IPS-20b (cell line): ENCODE measurements at regions not wholly inside any gene's neighbourhood (a gene's known extent, or its start where the extent isn't known, plus 50 kb on each side); places are given as distances from the start of the nearest gene placed in this dataset.
"Not testable (repeated sequence)": the region's sequence is repeated elsewhere in the genome, so short reads cannot be mapped to it uniquely, and the experiment has no call there.

Experiments used
- H3K27ac ChIP-seq: one replicate; pipeline ENCODE4 v1.5.1; 2013; ENCODE audit warnings: low read length
- H3K27me3 ChIP-seq: 2 replicates; pipeline ENCODE4 v1.6.1; 2013; ENCODE audit warnings: mild to moderate bottlenecking, low read length, inconsistent platforms; ENCODE audit not compliant: insufficient read depth
- H3K36me3 ChIP-seq: 2 replicates; pipeline ENCODE4 v1.6.1; 2013; ENCODE audit warnings: low read depth, mild to moderate bottlenecking, inconsistent platforms, low read length, moderate library complexity; ENCODE audit not compliant: insufficient read depth
- H3K4me1 ChIP-seq: 2 replicates; pipeline ENCODE4 v1.6.1; 2013; ENCODE audit warnings: mild to moderate bottlenecking, control low read depth, inconsistent platforms, low read length, moderate library complexity; ENCODE audit not compliant: insufficient read depth
- H3K4me3 ChIP-seq: 2 replicates; pipeline ENCODE4 v1.5.1; 2013; ENCODE audit warnings: mild to moderate bottlenecking, low read length, inconsistent platforms
- H3K9ac ChIP-seq: 2 replicates; pipeline ENCODE4 v1.6.1; 2013; ENCODE audit warnings: low read depth, mild to moderate bottlenecking, inconsistent platforms, low read length, moderate library complexity
- H3K9me3 ChIP-seq: 2 replicates; pipeline ENCODE4 v1.6.1; 2013; ENCODE audit warnings: mild to moderate bottlenecking, low read depth, low read length, inconsistent platforms; ENCODE audit not compliant: insufficient read depth

DNA sequence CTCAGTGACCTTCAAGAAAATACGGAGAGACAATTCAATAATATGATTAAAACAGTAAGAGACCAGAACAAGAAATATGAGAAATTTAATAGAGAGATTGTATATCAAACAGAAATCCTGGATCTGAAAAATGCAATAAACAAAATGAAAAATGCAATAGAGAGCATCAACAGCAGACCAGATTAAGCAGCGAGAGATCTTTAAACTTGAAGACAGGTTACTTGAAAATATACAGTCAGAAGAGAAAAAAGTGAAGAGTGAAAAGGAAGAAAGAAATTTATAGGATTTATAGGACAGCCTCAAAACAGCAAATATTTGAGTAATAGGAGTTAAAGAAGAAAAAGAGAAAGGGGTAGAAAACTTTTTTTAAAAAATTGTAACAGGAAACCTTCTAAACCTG lies 813.9 kb upstream of the GRM7 start:
- no peaks in the 10 kb centered on the region for H3K27me3 ChIP-seq
- H3K4me3 ChIP-seq = no peak overlapping the region
- H3K4me1 ChIP-seq = no peaks in the 10 kb centered on the region
- no peaks in the 10 kb centered on the region for H3K36me3 ChIP-seq
- no peak overlapping the region for H3K9ac ChIP-seq
- H3K9me3 ChIP-seq = peaks cover 6% of the 10 kb centered on the region
- H3K27ac ChIP-seq = no peak overlapping the region

DNA sequence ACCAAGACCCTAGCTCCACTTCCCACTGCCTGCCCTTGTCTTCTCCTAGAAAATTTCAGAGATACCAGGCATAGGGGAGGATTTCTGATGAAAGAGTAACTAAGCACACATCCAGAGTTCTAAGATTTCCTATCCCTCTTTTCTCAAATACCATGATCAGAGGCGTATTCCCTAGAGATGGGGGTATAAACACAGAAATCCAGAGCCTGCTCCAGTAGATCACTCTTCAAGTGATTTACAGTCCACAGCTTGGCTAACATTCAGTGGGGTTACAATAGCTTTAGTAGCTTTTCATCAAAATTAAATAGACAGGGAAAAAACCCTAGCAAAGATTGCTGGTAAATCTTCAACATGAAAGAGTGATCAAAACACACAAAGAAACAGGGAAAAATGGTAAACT lies 800.7 kb upstream of the GRM7 start:
- Histone ChIP-seq H3K27ac (no peak overlapping the region), H3K36me3 (no peaks in the 10 kb centered on the region), H3K27me3 (no peaks in the 10 kb centered on the region), H3K9me3 (no peaks in the 10 kb centered on the region), H3K4me3 (no peak overlapping the region), H3K4me1 (peaks cover 20% of the 10 kb centered on the region; the same call in 1 of the 2 replicates), H3K9ac (no peak overlapping the region)

DNA sequence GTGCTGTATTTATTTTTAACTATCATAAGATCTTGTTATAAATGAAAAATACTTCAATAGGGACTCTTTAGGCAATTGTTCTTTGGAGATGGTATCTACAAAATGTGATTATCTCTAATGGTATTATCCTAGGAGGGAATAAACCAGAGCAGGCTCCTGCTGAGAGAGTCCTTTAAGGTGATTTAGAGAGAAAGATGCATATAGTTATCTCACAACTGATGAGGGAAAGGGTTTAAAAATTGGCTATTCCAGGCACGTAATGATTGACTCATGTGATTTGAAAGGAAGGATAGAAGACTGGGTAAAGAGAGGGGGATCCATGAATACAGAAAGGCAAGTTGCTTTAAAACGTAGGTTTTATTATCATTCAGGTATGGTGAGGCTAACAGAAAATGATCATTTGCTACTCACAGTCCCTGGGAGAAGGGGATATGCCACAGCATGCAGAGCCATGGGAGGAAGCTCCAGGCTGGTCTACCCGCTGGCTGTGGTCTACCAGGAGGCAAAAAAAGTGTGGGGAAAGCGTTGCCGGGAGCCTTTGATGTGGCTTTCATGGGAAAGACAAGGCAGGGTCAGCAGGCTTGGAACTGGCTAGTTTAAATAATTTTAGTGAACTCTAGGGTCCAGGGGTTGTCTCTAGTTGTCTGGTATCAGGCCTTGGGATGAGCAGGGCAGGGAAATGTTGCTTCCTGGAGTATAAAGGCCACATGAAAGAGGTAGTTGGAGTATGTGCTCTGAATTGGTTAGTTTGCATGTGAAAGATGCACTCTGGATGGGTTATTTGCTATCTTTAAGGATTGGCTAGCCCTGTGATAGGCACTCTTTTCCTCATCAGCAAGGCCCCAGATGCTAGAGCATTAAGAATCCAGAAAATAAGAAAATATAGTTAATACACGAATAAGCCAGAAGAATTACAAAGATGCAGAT lies 798.4 kb upstream of the GRM7 start:
- H3K4me1 ChIP-seq = peaks cover 22% of the 10 kb centered on the region; the same call in 1 of the 2 replicates
- no peaks in the 10 kb centered on the region for H3K27me3 ChIP-seq
- no peak overlapping the region for H3K4me3 ChIP-seq
- H3K27ac ChIP-seq = peak overlapping the region; percentile 18
- H3K9me3 ChIP-seq = no peaks in the 10 kb centered on the region
- H3K36me3 ChIP-seq = no peaks in the 10 kb centered on the region
- no peak overlapping the region for H3K9ac ChIP-seq

DNA sequence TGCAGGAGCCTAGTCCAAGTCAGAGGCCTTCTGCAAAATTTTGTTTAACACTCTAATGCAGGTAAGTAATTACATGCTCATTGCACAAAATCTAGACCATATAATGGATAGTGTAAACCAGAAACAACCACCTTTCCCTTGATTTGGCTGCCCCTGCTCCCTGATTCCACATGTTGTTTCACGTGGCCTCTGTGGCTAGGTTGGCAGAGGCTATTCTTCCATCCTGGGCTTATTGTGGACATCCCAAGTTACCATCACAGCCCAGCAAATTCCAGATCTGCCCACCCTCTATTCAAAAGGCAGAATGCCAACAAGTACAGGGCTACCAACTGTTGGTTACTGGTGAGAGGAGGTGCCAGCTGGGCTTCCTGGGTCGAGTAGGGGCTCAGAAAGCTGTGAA lies 794.5 kb upstream of the GRM7 start:
- no peaks in the 10 kb centered on the region for H3K36me3 ChIP-seq
- no peak overlapping the region for H3K9ac ChIP-seq
- no peak overlapping the region for H3K4me3 ChIP-seq
- H3K27me3 ChIP-seq = no peaks in the 10 kb centered on the region
- peaks cover 22% of the 10 kb centered on the region; the same call in 1 of the 2 replicates for H3K4me1 ChIP-seq
- no peaks in the 10 kb centered on the region for H3K9me3 ChIP-seq
- no peak overlapping the region for H3K27ac ChIP-seq

DNA sequence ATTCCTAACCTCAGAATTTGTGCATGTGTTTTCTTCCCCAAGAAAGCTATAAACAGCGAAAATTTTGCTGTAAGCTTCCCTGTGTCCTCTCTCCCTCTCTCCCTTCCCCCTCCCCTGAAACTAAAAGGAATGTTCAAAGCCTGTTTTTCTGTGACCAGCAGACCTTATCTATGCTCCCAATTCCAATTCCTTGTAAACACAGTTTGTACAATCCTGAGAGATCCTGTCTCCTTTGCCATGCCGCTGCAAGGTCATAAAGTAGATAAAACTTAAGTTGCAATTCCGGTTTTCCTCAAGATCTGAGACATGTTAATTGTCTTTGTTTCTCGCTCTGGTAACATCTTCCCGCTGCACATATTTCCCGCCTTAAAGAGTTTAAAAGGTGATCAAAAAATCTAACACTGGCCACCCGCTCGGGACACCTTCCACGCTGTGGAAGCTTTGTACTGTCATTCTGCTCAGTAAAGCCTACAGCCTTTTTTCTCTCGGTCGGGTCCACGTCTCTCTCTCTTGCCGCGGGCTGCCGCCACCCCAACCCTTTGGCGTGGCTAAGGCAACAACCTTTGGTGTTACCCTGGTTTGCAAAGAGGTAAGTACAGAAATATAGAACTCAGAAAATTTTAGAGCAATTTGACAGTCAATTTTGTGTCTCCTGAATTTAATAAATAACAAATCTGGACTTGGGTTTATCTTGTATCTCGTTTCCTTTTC lies 793.9 kb upstream of the GRM7 start:
- peaks cover 22% of the 10 kb centered on the region; the same call in 1 of the 2 replicates for H3K4me1 ChIP-seq
- H3K36me3 ChIP-seq, H3K27ac ChIP-seq, H3K4me3 ChIP-seq, H3K9ac ChIP-seq, H3K27me3 ChIP-seq, H3K9me3 ChIP-seq: not testable (repeated sequence)

DNA sequence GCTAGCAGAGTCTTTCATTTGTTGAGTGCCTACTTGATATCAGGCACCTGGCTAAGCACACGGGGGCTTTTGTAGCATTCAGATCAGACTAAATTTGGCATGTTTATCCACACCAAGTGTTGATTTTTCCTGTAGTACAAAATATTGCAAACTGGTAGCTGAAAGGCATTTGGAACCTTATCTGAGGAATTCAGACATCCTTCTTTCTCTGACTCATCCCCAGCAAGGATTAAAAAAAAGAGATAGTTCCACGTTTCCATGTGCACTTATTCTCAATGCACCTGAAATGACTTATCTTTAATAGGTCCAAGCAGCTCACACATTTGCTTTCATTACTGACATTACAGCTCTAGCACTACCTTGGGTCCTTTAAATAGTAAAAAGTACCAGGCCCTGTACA lies 786.0 kb upstream of the GRM7 start:
- Histone ChIP-seq H3K27ac (no peak overlapping the region), H3K4me3 (no peak overlapping the region)

DNA sequence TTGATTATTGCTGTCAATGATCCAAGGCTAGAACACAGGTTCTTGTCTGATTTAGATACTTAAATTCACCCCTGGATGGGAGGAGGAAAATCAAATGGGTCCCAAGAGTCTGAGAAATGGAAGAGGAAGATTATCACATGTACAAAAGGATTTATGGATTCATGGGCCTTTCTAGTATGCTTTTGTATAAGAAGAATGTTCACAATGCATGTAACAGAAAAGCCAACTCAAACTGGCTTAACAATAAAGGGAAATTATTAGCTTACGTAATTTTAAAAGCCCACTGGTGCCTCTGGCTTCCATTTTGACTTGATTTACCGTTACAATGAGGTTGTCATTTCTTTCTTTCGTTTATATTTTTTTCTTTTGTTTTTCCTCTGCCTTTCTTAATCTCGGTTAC lies 782.5 kb upstream of the GRM7 start:
- Histone ChIP-seq H3K9ac (no peak overlapping the region), H3K27me3 (no peaks in the 10 kb centered on the region), H3K36me3 (no peaks in the 10 kb centered on the region), H3K4me1 (no peaks in the 10 kb centered on the region), H3K9me3 (no peaks in the 10 kb centered on the region), H3K27ac (no peak overlapping the region), H3K4me3 (no peak overlapping the region)

More for the DNA sequence above, 786.0 kb upstream of the GRM7 start:
- Histone ChIP-seq H3K9me3 (no peaks in the 10 kb centered on the region), H3K36me3 (no peaks in the 10 kb centered on the region), H3K27me3 (no peaks in the 10 kb centered on the region), H3K9ac (no peak overlapping the region), H3K4me1 (no peaks in the 10 kb centered on the region)

DNA sequence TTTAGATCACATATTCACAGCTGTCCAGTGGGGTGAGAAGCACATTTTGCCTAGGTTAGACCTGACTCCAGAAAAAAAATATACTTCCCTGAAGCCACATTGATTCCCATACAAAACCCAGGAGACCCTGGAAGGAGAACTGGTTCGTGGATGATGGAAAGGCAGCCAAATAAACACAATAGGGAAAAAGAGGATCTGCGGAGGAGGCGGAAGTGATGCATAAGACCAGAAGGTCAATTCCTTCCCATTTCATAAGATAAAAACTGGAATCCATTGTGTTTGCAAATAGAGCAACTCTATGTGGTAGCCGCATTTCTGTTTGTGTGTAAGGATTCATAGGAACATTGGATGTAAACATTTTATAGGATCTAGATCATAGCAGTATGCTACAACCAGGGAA lies 781.9 kb upstream of the GRM7 start:
- no peak overlapping the region for H3K4me3 ChIP-seq
- H3K9ac ChIP-seq = no peak overlapping the region
- H3K4me1 ChIP-seq = no peaks in the 10 kb centered on the region
- no peaks in the 10 kb centered on the region for H3K27me3 ChIP-seq
- no peak overlapping the region for H3K27ac ChIP-seq
- H3K9me3 ChIP-seq = no peaks in the 10 kb centered on the region
- no peaks in the 10 kb centered on the region for H3K36me3 ChIP-seq

DNA sequence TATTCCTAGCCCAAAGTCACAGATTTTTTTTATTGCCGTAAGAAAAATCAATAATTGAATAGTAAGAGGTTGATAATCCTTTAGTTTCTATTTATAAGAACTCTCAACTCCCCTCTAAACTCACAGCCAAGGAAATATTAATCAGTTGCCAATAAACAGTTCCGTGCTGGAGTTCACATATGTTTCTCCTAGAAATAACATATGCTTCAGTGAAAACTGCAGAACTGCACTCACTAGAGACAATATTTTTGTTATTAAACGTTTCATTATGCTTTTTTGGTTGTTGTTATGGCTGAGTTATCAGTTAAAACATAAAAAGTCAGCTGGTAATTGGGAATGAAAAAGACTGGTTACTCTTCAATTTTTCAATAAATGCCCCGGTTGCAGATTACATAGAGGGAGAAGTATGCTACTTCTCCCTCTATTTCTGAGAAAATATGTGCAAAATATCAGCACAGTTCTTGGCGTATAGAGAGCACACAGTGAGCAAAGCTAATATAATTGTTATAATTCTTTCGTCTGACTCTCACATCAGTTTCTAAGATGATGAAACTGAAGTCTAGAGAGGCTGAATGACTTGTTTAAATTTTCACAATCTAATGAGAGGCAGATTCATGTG lies 781.2 kb upstream of the GRM7 start:
- H3K27ac ChIP-seq = no peak overlapping the region
- H3K4me1 ChIP-seq = no peaks in the 10 kb centered on the region
- H3K9ac ChIP-seq = no peak overlapping the region
- H3K9me3 ChIP-seq = no peaks in the 10 kb centered on the region
- H3K4me3 ChIP-seq = no peak overlapping the region
- no peaks in the 10 kb centered on the region for H3K27me3 ChIP-seq
- no peaks in the 10 kb centered on the region for H3K36me3 ChIP-seq

DNA sequence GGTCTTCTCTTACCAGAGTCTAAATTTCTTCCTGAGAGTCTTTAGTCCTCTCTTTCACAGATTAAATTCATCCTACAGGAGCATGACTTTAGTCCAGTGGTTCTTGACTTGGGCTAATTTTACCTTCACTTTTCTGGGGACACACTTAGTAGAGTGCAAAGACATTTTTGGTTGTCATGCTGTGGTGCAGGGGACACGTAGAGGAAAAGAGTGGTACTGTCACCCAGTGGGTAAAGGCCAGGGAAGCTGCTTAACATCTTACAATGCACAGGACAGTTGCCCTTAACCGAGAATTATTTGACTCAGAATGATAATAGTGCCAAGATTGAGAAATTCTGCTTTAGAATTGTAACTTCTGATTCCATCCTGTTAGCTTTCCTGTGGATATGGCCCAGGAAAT lies 772.5 kb upstream of the GRM7 start:
- H3K4me1 ChIP-seq = no peaks in the 10 kb centered on the region
- no peaks in the 10 kb centered on the region for H3K36me3 ChIP-seq
- no peaks in the 10 kb centered on the region for H3K27me3 ChIP-seq
- no peak overlapping the region for H3K4me3 ChIP-seq
- no peaks in the 10 kb centered on the region for H3K9me3 ChIP-seq
- H3K9ac ChIP-seq = no peak overlapping the region
- H3K27ac ChIP-seq = no peak overlapping the region

DNA sequence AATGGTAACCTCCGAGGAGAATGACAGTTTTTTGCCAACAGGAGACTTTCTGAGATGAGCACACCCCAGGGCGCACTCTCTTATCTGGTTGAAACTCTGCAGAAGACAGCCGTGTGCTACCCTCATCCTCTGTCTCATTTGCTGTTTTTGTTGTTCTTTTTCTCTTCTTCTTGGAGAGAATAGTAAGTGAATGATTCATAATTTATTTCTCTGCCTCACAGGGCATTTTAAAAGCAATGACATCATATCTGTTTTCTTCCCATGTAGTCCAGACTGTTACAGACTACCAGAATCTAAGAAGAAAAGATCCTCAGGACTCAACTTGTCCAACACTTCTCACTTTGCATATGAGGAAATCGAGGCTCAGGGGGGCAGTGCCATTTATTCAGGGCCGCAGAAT lies 771.1 kb upstream of the GRM7 start:
- no peak overlapping the region for H3K4me3 ChIP-seq
- H3K9me3 ChIP-seq = no peaks in the 10 kb centered on the region
- no peaks in the 10 kb centered on the region for H3K4me1 ChIP-seq
- H3K27me3 ChIP-seq = no peaks in the 10 kb centered on the region
- H3K27ac ChIP-seq = no peak overlapping the region
- no peaks in the 10 kb centered on the region for H3K36me3 ChIP-seq
- no peak overlapping the region for H3K9ac ChIP-seq
